Stimulated activated CD8-positive, alpha-beta memory T cell treated with anti-CD3 and anti-CD28 coated beads, Interleukin-7, amount 100 ng/mL, for 48 hours (primary cell): ENCODE measurements at regions not wholly inside any gene's neighbourhood (a gene's known extent, or its start where the extent isn't known, plus 50 kb on each side); places are given as distances from the start of the nearest gene placed in this dataset.
"Not testable (repeated sequence)": the region's sequence is repeated elsewhere in the genome, so short reads cannot be mapped to it uniquely, and the experiment has no call there.

Source experiments
- DNase-seq, 2 donors: peaks; one replicate each; pipeline ENCODE4 v3.0.0-alpha.2; 2020; ENCODE audit warnings: low read depth in 1 of 2; ENCODE audit errors: extremely low read depth in 1 of 2

DNA sequence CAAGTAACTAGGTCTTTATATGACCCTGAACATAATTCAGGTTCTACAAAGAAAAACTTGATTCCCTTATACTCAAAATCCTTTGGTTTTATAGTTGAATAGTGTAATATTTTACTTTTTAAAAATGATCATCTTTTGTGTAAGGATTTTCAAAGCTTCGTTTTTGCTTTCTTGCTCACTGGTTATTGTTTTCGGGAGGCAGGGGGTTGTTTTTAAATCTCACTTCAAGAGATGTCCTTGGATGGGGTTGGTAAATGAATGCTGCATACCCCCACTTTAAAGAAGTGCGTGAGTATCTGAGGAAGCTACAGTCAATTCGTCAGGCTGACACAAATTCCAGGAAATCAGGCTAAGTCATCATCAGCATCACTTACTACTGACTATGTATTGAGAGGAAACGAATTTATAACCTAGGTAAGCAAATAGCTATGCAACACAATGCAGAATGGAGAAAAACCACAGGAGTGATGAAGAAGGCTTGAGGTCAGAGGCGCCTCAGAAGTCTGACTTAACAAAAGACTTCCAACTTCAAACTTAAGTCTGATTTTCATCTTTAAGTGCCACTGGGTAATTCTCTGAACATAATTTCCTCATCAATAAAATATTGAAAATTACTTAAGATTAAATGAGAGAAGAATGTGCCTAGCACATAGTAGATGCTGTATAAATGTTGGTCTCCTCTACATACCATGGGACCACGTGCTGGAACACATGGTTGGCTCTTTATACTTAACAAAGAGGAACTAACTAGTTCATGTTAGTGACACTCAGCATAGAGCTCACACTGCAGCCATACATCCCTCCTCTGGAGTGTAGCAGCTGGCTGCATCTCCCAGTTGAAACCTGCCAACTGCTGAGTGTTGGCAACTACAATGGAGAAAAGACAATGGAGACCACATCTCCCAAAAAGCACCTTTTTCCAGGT is 106.0 kb upstream of the KIF2A start:
- no peak for DNase-seq

- no peak for DNase-seq
Measured at GRCh38 chr5:62206150-62206829, 99.7 kb upstream of the KIF2A start.

DNA sequence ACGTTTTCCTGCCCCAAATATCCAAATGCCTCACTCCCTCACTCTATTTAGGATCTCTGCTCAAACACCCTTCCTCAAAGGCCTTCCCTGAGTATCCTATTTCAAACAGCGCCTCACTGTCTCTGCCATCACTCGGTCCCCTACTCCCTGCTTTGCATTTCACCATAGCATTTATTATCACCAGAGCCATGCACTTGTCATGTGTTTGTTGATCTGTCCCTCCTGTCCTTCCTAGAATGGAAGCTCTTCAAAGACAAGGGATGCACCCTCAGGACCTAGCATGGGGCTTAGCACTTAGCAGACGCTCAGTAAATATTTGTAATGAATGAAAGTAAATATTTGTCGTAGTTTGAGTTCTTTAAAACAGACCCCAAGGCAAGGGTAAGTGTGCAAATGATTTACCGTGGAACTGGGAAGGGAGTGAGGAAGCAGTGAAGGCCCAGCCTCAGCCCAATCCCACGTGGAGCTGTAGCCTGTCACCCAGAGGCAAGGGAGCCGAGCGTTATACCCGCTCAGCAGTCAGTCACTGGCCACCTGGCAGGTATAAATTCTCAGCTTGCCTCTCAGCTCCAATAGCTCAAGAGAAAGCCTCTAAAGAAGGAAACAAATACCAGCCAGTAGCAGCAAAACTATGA is 97.7 kb upstream of the KIF2A start:
- DNase-seq, result no peak

DNA sequence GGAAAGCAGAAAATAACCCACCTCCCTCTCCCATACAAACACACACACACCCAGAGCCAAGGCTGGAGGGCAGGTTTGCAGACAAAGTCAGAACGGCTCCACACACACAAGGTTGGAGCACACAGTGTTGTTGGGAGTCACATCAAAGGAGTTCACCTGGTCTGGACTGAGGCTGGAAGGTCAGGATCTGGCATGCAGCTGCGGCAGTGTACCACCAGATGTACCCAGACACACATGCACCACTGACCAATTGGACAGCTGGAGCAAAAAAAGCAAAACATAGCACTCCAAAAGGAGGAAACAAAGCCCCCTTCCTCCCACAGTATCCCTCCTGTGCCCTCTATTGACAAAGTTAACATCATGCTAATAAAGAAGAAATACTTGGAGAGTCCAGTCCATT is 94.6 kb upstream of the KIF2A start:
- no peak for DNase-seq

- DNase-seq, result no peak
Measured at GRCh38 chr5:62212648-62213047, 93.4 kb upstream of the KIF2A start.

GRCh38 chr5:62214701-62215100 is 91.3 kb upstream of the KIF2A start:
- DNase-seq, result no peak

- not testable (repeated sequence) for DNase-seq
Measured at GRCh38 chr5:62216603-62217002, 89.4 kb upstream of the KIF2A start.

DNA sequence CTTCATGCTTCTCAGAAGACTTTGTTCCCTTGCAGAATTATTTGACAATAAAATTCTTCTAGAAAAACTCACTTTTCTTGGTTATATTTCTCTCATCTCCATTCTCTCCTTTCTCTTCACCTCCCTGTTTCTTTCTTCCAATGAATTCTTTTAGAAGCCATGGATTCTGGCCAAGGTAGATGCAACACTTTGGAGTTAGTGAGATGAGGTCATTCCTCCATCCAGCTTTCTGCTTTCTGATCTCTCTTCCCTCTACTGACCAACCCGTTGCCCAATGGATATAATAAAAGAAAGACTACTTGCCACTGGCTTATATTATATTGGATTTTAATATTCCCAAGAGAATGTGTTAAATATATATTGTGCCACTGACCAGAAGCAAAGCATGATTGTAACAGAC is 88.9 kb upstream of the KIF2A start:
- DNase-seq, result not testable (repeated sequence)

DNA sequence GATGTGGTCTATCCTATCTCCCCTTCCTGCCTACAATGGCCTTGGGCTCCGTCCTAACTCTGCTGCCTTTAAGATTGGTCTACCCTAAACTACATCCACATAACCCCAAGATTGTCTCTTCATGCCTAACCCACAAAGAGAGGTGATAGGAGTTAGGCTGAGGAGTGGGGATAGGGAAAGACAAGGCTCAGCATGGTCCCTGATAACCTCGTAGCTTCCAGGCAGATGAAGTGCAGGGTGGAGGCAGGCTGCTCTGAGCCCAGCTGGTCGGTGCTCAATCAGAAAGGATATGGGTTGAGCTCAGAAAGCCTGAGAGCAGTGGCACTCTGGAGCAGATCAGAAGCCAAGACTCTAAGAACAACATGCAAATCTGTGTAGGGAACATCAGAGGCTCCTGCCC is 87.1 kb upstream of the KIF2A start:
- not testable (repeated sequence) for DNase-seq

DNA sequence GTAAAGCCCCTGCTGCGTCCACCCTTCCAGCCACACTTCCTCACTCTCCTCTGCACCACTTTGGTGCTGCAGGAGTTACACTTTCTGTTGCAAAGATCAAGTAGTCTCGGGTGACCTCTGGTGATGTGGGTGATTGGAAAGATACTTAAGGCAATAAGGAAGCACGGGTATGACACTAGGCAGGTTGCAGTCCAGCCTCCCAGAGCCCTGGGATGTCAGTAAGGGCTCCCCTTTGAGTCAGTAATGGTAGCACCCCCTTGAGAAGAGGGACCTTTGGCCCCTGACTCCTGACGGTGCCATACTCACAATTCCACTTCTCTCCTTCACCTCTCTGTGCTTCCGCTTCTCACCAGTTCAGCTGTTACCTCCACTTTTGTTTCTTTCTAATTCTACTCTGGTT is 84.1 kb upstream of the KIF2A start:
- not testable (repeated sequence) for DNase-seq

DNA sequence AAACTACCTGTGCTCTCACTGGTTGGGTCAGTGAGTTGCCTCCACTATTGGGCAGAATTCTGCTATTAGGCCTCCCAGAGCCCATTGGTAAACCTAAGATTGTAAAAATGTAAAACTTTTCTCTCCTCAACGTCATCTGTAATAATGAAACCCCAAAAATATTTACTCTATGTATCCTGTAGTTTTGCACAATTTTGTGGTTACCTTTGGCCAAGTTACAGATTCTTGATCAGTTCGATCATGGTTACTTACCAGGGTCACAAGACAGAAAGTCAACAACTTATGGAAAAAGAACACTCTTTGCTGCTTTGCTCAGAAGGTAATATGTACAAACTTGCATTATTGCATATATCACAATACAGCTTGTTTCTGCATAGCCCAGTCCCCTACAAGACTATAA is 83.7 kb upstream of the KIF2A start:
- DNase-seq, result not testable (repeated sequence)

GRCh38 chr5:62223312-62223670 is 82.7 kb upstream of the KIF2A start:
- DNase-seq, result peak; percentile 37 to 71

DNA sequence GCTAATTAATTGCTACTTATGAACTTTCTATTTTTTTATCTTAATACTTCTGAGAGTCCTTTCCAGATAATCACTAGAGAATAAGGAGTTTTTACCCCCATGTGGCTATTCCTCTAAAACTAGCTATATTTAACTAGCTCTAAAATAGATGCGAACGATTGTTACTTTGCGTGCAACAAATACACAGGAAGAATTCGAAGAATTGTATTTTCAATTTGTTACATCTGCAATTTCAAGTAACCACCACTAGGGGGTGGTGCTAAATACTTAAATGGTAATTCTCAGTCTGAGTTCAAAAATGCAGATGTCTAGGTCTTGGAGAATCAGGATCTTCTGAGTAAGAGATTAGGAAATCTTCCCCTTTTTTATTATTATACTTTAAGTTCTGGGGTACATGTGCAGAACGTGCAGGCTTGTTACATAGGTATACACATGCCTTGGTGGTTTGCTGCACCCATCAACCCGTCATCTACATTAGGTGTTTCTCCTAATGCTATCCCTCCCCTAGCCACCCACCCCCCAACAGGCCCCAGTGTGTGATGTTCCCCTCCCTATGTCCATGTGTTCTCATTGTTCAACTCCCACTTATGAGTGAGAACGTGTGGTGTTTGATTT is 80.9 kb upstream of the KIF2A start:
- not testable (repeated sequence) for DNase-seq

GRCh38 chr5:62230876-62231388 is 75.1 kb upstream of the KIF2A start:
- DNase-seq, result not testable (repeated sequence)

DNA sequence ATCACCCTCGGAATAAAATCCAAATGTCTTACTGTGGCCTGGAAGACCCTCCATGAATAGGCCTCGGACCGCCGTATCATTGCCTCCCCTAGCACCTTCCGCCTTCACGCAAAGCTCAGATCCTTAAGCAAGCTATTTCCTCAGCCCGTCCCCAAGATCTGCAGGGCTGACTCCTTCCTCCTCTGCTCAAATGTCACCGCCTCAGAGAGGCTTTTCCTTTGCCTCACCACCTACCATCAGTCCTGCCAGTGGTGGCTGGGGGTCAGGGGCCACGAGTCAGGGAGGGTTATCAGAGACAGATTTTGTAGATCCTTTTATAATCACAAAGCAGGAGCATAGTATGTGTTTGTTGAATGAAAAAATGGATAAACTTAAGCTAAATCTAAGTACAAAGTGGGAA is 74.4 kb upstream of the KIF2A start:
- no peak for DNase-seq

- DNase-seq, result not testable (repeated sequence)
Measured at GRCh38 chr5:62232218-62232617, 73.8 kb upstream of the KIF2A start.

DNA sequence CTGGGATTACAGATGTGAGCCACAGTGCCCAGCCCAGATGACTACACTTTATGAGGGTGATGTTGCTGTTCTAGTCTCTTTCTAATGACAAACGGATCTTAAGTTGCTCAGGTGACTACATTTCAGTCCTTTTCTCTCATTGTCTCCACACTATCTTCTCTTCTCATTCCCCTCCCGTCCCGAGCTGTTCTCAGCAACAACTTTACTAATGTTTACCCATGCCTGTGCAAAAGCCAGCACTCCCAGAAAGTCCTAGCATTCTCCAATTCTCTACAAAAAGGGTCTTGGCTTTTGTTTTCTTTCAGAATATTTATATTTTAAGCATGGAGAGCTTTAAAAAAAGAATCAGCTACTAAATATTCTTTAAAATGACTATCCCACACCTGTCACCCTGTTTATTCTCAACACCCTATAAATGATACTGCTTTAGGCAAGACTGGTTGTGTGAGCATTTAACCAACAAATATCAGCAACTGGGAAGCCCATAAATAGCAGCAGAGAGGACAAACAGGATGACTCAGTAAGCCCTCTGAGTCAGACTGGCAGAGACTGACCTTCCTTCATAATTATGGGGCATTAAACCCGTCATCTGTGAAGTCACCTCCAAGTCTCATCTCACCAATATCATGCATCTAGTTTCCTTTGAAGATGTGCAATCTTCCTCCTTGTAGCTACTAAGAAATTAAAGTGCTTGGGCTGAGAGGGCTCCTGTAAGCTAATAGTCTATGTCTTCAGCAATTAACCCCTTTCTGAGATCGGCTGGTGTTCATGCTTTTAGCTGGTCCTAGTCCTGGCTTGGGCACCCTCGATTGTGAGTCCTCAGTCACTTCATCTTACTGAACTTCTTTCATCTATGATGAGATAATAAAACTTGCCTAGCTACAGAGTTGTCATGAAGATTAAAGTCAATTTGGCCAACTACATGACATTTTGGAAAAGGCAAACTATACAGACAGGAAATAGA is 72.6 kb upstream of the KIF2A start:
- DNase-seq, result not testable (repeated sequence)

DNA sequence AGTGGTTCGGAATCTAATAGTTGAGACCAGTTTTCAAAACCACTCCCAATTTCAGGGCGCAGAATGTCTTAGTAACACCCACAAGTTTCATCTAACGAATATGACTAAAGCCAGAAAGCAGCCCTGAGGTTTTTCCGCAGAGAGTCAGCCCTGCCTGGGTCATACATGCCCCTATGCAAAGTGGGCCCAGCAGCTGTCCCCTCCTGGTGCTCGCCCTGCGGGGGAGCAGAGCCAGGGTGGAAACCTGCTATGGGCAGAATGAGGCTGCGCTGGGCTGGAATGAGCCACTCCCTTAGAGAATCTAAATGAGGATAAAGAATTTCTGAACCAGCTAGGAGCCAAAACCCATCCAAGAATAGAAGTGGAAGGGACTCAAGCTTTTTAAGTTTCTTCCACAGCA is 69.4 kb upstream of the KIF2A start:
- peak; percentile 31 to 74 for DNase-seq

DNA sequence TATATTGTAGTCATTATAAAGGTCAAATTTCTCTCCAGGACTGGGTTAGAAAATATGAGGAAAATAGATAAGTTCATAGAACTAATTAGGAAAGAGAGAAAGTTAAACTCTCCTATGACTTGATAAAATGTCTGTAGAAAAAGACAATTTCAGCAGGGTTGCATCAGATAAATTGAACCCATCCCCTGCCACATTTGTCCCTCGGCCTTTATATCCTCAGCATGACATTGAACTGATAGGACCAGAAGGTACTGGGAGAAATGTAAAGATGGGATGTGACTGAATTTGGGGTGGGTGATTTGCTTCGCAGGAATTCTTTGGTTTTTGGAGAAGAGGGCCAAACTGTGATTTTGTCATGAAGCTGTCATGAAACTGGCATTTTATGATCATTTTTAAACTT is 68.1 kb upstream of the KIF2A start:
- DNase-seq, result not testable (repeated sequence)

DNA sequence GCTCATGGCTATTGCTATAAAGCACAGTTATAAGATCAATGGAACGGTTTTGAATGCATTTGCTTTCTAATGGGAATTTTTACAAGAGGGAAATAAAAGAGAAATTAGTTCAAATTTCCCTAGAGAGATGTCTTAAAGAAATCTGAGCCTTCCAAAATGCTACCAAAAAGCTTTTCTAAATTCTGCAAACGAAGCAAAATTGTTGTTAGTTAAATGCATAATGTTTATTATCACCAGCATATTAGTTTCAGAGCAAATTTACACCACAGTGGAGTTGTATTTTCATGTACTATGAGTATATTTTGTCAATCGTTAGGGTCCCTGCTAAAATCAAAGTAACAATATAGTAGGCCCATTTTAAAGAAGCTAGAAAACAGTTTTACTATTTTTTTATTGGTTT is 67.4 kb upstream of the KIF2A start:
- not testable (repeated sequence) for DNase-seq
